Limb (tissue), 2 donors: ENCODE measurements at regions not wholly inside any gene's neighbourhood (a gene's known extent, or its start where the extent isn't known, plus 50 kb on each side); places are given as distances from the start of the nearest gene placed in this dataset.

Source experiments
- DNase-seq, 2 donors: peaks; one replicate each; pipeline ENCODE4 v3.0.0-alpha.2; 2016; ENCODE audit errors: extremely low spot score in 2 of 2

- no peak for DNase-seq
Observed at GRCh38 chr11:109155291-109155690, 266.7 kb upstream of the C11orf87 start.

- DNase-seq: no peak
Observed at GRCh38 chr11:109165035-109165434, 257.0 kb upstream of the C11orf87 start.

GRCh38 chr11:109166441-109166840, 255.5 kb upstream of the C11orf87 start:
- DNase-seq: no peak

- no peak for DNase-seq
Observed at GRCh38 chr11:109173504-109173903, 248.5 kb upstream of the C11orf87 start.

GRCh38 chr11:109184376-109184775, 237.6 kb upstream of the C11orf87 start:
- DNase-seq: no peak

GRCh38 chr11:109192864-109193263, 229.1 kb upstream of the C11orf87 start:
- DNase-seq: no peak

GRCh38 chr11:109193880-109194279, 228.1 kb upstream of the C11orf87 start:
- DNase-seq: no peak

GRCh38 chr11:109196016-109196415, 226.0 kb upstream of the C11orf87 start:
- no peak for DNase-seq

GRCh38 chr11:109197656-109198055, 224.3 kb upstream of the C11orf87 start:
- DNase-seq: no peak

GRCh38 chr11:109203176-109203575, 218.8 kb upstream of the C11orf87 start:
- DNase-seq: no peak

- no peak for DNase-seq
Observed at GRCh38 chr11:109205312-109205711, 216.7 kb upstream of the C11orf87 start.

GRCh38 chr11:109208121-109208520, 213.9 kb upstream of the C11orf87 start:
- no peak for DNase-seq

- DNase-seq: no peak
Observed at GRCh38 chr11:109209572-109209971, 212.4 kb upstream of the C11orf87 start.

- DNase-seq: no peak
Observed at GRCh38 chr11:109221190-109221589, 200.8 kb upstream of the C11orf87 start.

- DNase-seq: no peak
Observed at GRCh38 chr11:109222761-109223160, 199.2 kb upstream of the C11orf87 start.

GRCh38 chr11:109223451-109223850, 198.5 kb upstream of the C11orf87 start:
- DNase-seq: no peak

GRCh38 chr11:109229682-109230081, 192.3 kb upstream of the C11orf87 start:
- no peak for DNase-seq

GRCh38 chr11:109236188-109236587, 185.8 kb upstream of the C11orf87 start:
- no peak for DNase-seq

- DNase-seq: no peak
Observed at GRCh38 chr11:109236696-109237095, 185.3 kb upstream of the C11orf87 start.

- DNase-seq: peak in 1 of 2 donors; percentile 21
Observed at GRCh38 chr11:109237636-109238035, 184.4 kb upstream of the C11orf87 start.

- DNase-seq: no peak
Observed at GRCh38 chr11:109241988-109242536, 179.9 kb upstream of the C11orf87 start.

GRCh38 chr11:109247071-109247470, 174.9 kb upstream of the C11orf87 start:
- DNase-seq: no peak

GRCh38 chr11:109249597-109249996, 172.4 kb upstream of the C11orf87 start:
- DNase-seq: no peak

GRCh38 chr11:109251230-109251629, 170.8 kb upstream of the C11orf87 start:
- no peak for DNase-seq
